ENCODE measurements at regions not wholly inside any gene's neighbourhood (a gene's known extent, or its start where the extent isn't known, plus 50 kb on each side); places are given as distances from the start of the nearest gene placed in this dataset.
"Not testable (repeated sequence)": the region's sequence is repeated elsewhere in the genome, so short reads cannot be mapped to it uniquely, and the experiment has no call there.

DNA sequence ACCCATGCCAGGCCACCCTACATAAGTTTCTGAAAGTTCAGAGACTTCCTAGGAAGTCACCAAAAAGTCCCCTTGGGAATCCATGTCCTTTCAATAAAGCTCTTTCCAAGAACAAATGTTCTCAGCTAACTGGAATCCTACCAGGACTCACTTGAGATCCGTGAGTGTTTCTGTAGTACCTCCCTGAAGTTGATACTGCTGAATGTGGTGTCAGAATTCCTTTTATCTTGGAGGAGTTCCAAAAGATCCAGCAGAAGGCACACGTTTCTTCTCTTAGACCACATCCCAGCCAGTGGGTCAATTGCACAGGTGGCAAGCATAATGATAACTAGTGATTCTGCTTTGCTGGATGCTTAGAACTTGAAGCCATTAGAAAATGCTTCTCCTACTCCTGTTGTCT is 689.7 kb upstream of the IGFBP3 start:
- no peak overlapping the region for H3K9ac ChIP-seq (ENCODE audit: low read depth, low read length)
- no peak overlapping the region for H3K4me3 ChIP-seq (ENCODE audit: low read depth, low read length)
- no peaks in the 10 kb centered on the region for H3K27me3 ChIP-seq (ENCODE audit: control insufficient read depth, insufficient read depth, low read length)
- no peaks in the 10 kb centered on the region for H3K4me1 ChIP-seq (ENCODE audit: control insufficient read depth, insufficient read depth, low read length)
- H3K9me3 ChIP-seq (ENCODE audit: control insufficient read depth, insufficient read depth, low read length): no peaks in the 10 kb centered on the region
- no peaks in the 10 kb centered on the region for H3K36me3 ChIP-seq (ENCODE audit: control insufficient read depth, insufficient read depth, low read length)

- Histone ChIP-seq H3K36me3 (ENCODE audit: control insufficient read depth, insufficient read depth, low read length) (no peaks in the 10 kb centered on the region), H3K4me1 (ENCODE audit: control insufficient read depth, insufficient read depth, low read length) (no peaks in the 10 kb centered on the region), H3K27me3 (ENCODE audit: control insufficient read depth, insufficient read depth, low read length) (no peaks in the 10 kb centered on the region), H3K9me3 (ENCODE audit: control insufficient read depth, insufficient read depth, low read length) (no peaks in the 10 kb centered on the region), H3K9ac (ENCODE audit: low read depth, low read length) (no peak overlapping the region), H3K4me3 (ENCODE audit: low read depth, low read length) (no peak overlapping the region)
These were observed 686.1 kb upstream of the IGFBP3 start for GRCh38 chr7:46607176-46607575.

GRCh38 chr7:46606761-46607160 is 685.7 kb upstream of the IGFBP3 start:
- Histone ChIP-seq H3K9ac (ENCODE audit: low read depth, low read length) (no peak overlapping the region), H3K27me3 (ENCODE audit: control insufficient read depth, insufficient read depth, low read length) (no peaks in the 10 kb centered on the region), H3K4me3 (ENCODE audit: low read depth, low read length) (no peak overlapping the region), H3K36me3 (ENCODE audit: control insufficient read depth, insufficient read depth, low read length) (no peaks in the 10 kb centered on the region), H3K4me1 (ENCODE audit: control insufficient read depth, insufficient read depth, low read length) (no peaks in the 10 kb centered on the region), H3K9me3 (ENCODE audit: control insufficient read depth, insufficient read depth, low read length) (no peaks in the 10 kb centered on the region)

DNA sequence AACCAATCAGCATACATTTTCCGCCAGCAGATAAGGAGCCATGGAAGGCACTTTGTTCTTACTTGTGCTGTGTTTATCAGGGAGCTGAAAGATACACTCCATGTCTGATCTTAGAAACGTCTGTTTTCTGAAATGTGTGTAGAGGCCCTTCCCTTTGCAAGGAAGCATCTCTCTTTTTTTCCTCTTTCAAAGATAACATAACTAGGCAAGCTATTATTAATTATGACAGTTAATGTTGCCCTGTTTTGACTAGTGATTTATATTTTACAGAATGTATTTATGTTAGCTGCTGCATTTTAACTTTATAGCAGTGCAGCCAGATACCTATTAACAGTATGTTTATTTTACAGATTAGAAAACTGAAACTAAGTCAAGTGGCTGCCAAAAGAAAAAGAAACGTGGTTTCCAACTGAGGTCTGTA is 683.2 kb upstream of the IGFBP3 start:
- Histone ChIP-seq H3K27me3 (ENCODE audit: control insufficient read depth, insufficient read depth, low read length) (no peaks in the 10 kb centered on the region), H3K36me3 (ENCODE audit: control insufficient read depth, insufficient read depth, low read length) (no peaks in the 10 kb centered on the region), H3K9me3 (ENCODE audit: control insufficient read depth, insufficient read depth, low read length) (no peaks in the 10 kb centered on the region), H3K4me3 (ENCODE audit: low read depth, low read length) (no peak overlapping the region), H3K4me1 (ENCODE audit: control insufficient read depth, insufficient read depth, low read length) (no peaks in the 10 kb centered on the region), H3K9ac (ENCODE audit: low read depth, low read length) (no peak overlapping the region)

GRCh38 chr7:46603780-46604179 is 682.7 kb upstream of the IGFBP3 start:
- Histone ChIP-seq H3K36me3 (ENCODE audit: control insufficient read depth, insufficient read depth, low read length) (no peaks in the 10 kb centered on the region), H3K27me3 (ENCODE audit: control insufficient read depth, insufficient read depth, low read length) (no peaks in the 10 kb centered on the region), H3K9me3 (ENCODE audit: control insufficient read depth, insufficient read depth, low read length) (no peaks in the 10 kb centered on the region), H3K4me1 (ENCODE audit: control insufficient read depth, insufficient read depth, low read length) (no peaks in the 10 kb centered on the region), H3K9ac (ENCODE audit: low read depth, low read length) (no peak overlapping the region), H3K4me3 (ENCODE audit: low read depth, low read length) (no peak overlapping the region)

DNA sequence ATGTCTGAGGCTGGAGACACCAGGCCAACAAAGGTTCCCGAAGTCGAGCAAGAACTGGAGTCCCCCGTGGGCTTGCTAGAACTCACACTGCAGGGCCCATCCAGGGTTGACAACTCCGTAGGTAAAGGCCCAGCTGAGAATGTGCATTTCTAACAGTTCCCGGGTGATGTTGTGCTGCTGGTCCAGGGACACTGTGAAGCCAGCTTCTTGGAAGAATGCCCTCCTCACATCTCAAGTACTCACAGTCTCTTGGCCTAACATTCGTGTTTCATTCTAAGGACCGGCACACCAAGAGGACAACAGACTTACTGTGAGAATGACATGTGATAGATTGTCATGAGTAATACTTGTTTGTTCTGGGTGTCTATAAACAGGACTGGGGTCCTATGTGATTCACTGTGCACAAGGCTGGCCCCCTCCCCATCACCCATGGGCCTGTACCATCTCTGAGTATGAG is 682.3 kb upstream of the IGFBP3 start:
- Histone ChIP-seq H3K4me1 (ENCODE audit: control insufficient read depth, insufficient read depth, low read length) (no peaks in the 10 kb centered on the region), H3K4me3 (ENCODE audit: low read depth, low read length) (no peak overlapping the region), H3K36me3 (ENCODE audit: control insufficient read depth, insufficient read depth, low read length) (no peaks in the 10 kb centered on the region), H3K9me3 (ENCODE audit: control insufficient read depth, insufficient read depth, low read length) (no peaks in the 10 kb centered on the region), H3K9ac (ENCODE audit: low read depth, low read length) (no peak overlapping the region), H3K27me3 (ENCODE audit: control insufficient read depth, insufficient read depth, low read length) (no peaks in the 10 kb centered on the region)

GRCh38 chr7:46600340-46600739 is 679.3 kb upstream of the IGFBP3 start:
- Histone ChIP-seq H3K36me3 (ENCODE audit: control insufficient read depth, insufficient read depth, low read length) (no peaks in the 10 kb centered on the region), H3K27me3 (ENCODE audit: control insufficient read depth, insufficient read depth, low read length) (no peaks in the 10 kb centered on the region), H3K9ac (ENCODE audit: low read depth, low read length) (no peak overlapping the region), H3K9me3 (ENCODE audit: control insufficient read depth, insufficient read depth, low read length) (no peaks in the 10 kb centered on the region), H3K4me1 (ENCODE audit: control insufficient read depth, insufficient read depth, low read length) (no peaks in the 10 kb centered on the region), H3K4me3 (ENCODE audit: low read depth, low read length) (no peak overlapping the region)

GRCh38 chr7:46594831-46595230 is 673.8 kb upstream of the IGFBP3 start:
- not testable (repeated sequence) for H3K27me3 ChIP-seq (ENCODE audit: control insufficient read depth, insufficient read depth, low read length); H3K4me3 ChIP-seq (ENCODE audit: low read depth, low read length); H3K4me1 ChIP-seq (ENCODE audit: control insufficient read depth, insufficient read depth, low read length); H3K9ac ChIP-seq (ENCODE audit: low read depth, low read length); H3K9me3 ChIP-seq (ENCODE audit: control insufficient read depth, insufficient read depth, low read length); H3K36me3 ChIP-seq (ENCODE audit: control insufficient read depth, insufficient read depth, low read length)

DNA sequence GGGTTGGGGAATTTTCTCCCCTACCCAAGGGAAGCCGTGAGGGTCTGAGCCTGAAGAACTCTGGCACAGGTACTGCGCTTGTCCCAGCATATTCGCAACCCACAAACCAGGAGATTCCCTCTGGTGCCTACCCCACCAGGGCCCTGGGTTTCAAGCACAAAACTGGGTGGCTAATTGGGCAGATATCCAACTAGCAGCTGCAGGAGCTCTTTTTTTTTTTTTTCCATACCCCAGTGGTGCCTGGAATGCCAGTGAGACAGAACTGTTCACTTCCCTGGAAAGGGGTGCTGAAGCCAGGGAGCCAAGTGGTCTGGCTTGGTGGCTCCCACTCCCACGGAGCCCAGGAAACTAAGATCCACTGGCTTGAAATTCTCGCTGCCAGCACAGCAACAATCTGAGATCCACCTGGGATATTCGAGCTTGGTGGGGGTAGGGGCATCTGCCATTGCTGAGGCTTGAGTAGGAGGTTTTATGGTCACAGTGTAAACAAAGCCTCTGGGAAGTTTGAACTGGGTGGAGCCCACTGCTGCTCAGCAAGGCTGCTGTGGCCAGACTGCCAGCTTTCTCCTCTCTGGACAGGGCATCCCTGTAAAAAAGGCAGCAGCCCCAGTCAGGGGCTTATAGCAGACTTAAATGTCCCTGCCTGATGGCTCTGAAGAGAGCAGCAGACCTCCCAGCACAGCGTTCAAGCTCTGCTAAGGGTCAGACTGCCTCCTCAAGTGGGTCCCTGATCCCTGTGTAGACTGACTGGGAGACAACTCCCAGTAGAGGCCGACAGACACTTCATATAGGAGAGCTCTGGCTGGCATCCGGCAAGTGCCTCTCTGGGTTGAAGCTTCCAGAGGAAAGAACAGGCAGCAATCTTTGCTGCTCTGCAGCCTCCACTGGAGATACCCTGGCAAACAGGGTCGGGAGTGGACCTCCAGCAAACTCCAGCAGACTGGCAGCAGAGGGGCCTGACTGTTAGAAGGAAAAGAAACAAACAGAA is 670.1 kb upstream of the IGFBP3 start:
- H3K27me3 ChIP-seq (ENCODE audit: control insufficient read depth, insufficient read depth, low read length); H3K9ac ChIP-seq (ENCODE audit: low read depth, low read length); H3K4me1 ChIP-seq (ENCODE audit: control insufficient read depth, insufficient read depth, low read length); H3K4me3 ChIP-seq (ENCODE audit: low read depth, low read length); H3K36me3 ChIP-seq (ENCODE audit: control insufficient read depth, insufficient read depth, low read length); H3K9me3 ChIP-seq (ENCODE audit: control insufficient read depth, insufficient read depth, low read length): not testable (repeated sequence)

GRCh38 chr7:46589286-46589685 is 668.2 kb upstream of the IGFBP3 start:
- H3K27me3 ChIP-seq (ENCODE audit: control insufficient read depth, insufficient read depth, low read length): no peaks in the 10 kb centered on the region
- no peak overlapping the region for H3K4me3 ChIP-seq (ENCODE audit: low read depth, low read length)
- no peaks in the 10 kb centered on the region for H3K36me3 ChIP-seq (ENCODE audit: control insufficient read depth, insufficient read depth, low read length)
- no peaks in the 10 kb centered on the region for H3K9me3 ChIP-seq (ENCODE audit: control insufficient read depth, insufficient read depth, low read length)
- H3K4me1 ChIP-seq (ENCODE audit: control insufficient read depth, insufficient read depth, low read length): no peaks in the 10 kb centered on the region
- no peak overlapping the region for H3K9ac ChIP-seq (ENCODE audit: low read depth, low read length)

DNA sequence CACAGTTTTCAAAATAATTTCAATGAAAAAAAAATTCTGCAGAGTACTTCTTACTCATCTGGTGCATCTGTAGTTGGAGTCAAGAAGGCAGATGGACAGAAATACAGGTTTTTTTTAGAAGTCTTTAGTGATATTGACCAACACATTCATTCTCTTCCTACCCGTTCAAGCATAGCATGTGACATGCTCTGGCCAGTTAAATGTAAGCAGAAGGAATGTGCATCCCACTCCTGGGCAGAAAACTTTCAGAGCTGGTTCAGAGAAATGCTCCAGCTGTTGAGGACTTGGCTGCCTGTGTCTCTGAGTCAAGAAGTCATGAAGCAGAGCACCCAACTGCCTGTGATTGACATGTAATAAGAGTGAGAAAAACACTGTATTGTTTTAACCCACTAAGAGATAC is 665.3 kb upstream of the IGFBP3 start:
- H3K4me1 ChIP-seq (ENCODE audit: control insufficient read depth, insufficient read depth, low read length): no peaks in the 10 kb centered on the region
- no peak overlapping the region for H3K4me3 ChIP-seq (ENCODE audit: low read depth, low read length)
- no peaks in the 10 kb centered on the region for H3K36me3 ChIP-seq (ENCODE audit: control insufficient read depth, insufficient read depth, low read length)
- no peaks in the 10 kb centered on the region for H3K27me3 ChIP-seq (ENCODE audit: control insufficient read depth, insufficient read depth, low read length)
- no peaks in the 10 kb centered on the region for H3K9me3 ChIP-seq (ENCODE audit: control insufficient read depth, insufficient read depth, low read length)
- H3K9ac ChIP-seq (ENCODE audit: low read depth, low read length): no peak overlapping the region

DNA sequence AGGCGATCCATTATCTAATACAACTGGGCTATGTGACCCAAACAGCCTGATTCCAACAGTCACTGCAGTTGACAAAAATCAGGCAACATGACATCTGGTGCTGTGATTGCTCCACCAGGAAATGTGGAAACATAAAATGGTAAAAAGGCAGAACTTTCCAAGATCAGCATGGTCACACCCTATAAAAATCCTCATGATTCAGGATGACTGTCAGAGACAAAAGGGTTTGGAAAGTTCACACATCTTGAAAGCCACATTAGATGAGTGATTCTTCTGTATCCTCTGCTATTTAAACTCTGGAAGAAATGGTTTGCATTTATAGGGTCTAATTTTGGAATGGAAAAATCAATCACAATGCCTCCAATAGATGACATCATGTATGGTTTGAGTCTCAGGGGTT is 662.6 kb upstream of the IGFBP3 start:
- H3K36me3 ChIP-seq (ENCODE audit: control insufficient read depth, insufficient read depth, low read length): no peaks in the 10 kb centered on the region
- no peak overlapping the region for H3K4me3 ChIP-seq (ENCODE audit: low read depth, low read length)
- H3K27me3 ChIP-seq (ENCODE audit: control insufficient read depth, insufficient read depth, low read length): no peaks in the 10 kb centered on the region

More for the DNA sequence above, 662.6 kb upstream of the IGFBP3 start:
- Histone ChIP-seq H3K4me1 (ENCODE audit: control insufficient read depth, insufficient read depth, low read length) (no peaks in the 10 kb centered on the region), H3K9ac (ENCODE audit: low read depth, low read length) (no peak overlapping the region), H3K9me3 (ENCODE audit: control insufficient read depth, insufficient read depth, low read length) (no peaks in the 10 kb centered on the region)
